Right lobe of liver (tissue), 4 donors: ENCODE measurements at regions not wholly inside any gene's neighbourhood (a gene's known extent, or its start where the extent isn't known, plus 50 kb on each side); places are given as distances from the start of the nearest gene placed in this dataset.

Experiments
- CTCF ChIP-seq, 4 donors: fragments of 200-600 bp in 3 of 4; fragments of 450-650 bp in 1 of 4; IDR thresholded peaks; one replicate each; pipeline versions ENCODE4 v1.5.1 to v1.8.0; 2016 to 2022; ENCODE audit warnings: antibody characterized with exemption in 4 of 4, mild to moderate bottlenecking in 2 of 4
- POLR2A ChIP-seq: fragments of 450-650 bp; IDR thresholded peaks from one replicate; pipeline ENCODE4 v1.6.1; 2017; ENCODE audit warnings: antibody characterized with exemption, mild to moderate bottlenecking
- donor health status: DM: no; HTN: no; CAD: no.
- donor health status: DM: no; HTN: no; CAD: no.
- donor health status: DM: no; HTN: yes; CAD: no.

- TF ChIP-seq CTCF (IDR thresholded peaks at IDR 0.05) (no peak), POLR2A (no peak)
Measured at GRCh38 chr3:110307065-110307809, 764.4 kb upstream of the NECTIN3 start.
